ENCODE measurements at regions not wholly inside any gene's neighbourhood (a gene's known extent, or its start where the extent isn't known, plus 50 kb on each side); places are given as distances from the start of the nearest gene placed in this dataset.

- H3K4me2 ChIP-seq (ENCODE audit: low read depth, low read length) = no peak overlapping the region
- H3K9me3 ChIP-seq (ENCODE audit: low read length) = no peaks in the 10 kb centered on the region
- FAIRE-seq (no peak), ATAC-seq (no peak), DNase-seq (ENCODE audit: low spot score) (no peak)
- no peaks in the 10 kb centered on the region for H3K27me3 ChIP-seq (ENCODE audit: control insufficient read depth in 1 of 2, insufficient read depth in 2 of 2, low read length in 2 of 2)
- ChIA-PET CTCF (ENCODE audit: low intra/inter-chr PET ratio, low total read pairs) (no interaction called here), POLR2A (no interaction called here)
- no peak overlapping the region for H3K9ac ChIP-seq (ENCODE audit: insufficient read depth, low read depth, low read length)
- no peak overlapping the region for H3K4me3 ChIP-seq (replicated peaks in 1 of 3; ENCODE audit: insufficient read depth in 1 of 3, low read depth in 2 of 3, low read length in 3 of 3)
- 53% methylated on average over 8 of the region's 10 CpGs for WGBS (ENCODE audit: low lambda C conversion rate)
- no peaks in the 10 kb centered on the region for H3K79me2 ChIP-seq (ENCODE audit: insufficient read depth, low read length)
- no peak for TF ChIP-seq TARDBP (CRISPR knock-in tag; IDR thresholded peaks at IDR 0.05)
- TF ChIP-seq ZNF207 (IDR thresholded peaks at IDR 0.05; ENCODE audit: borderline replicate concordance) = no peak
- no peak for TF ChIP-seq FOXA1 (IDR thresholded peaks at IDR 0.05)
- TF ChIP-seq FOXA1 (CRISPR knock-in tag; IDR thresholded peaks at IDR 0.05) = no peak
- no peak for TF ChIP-seq HMGXB4 (CRISPR knock-in tag; IDR thresholded peaks at IDR 0.05; ENCODE audit: borderline replicate concordance in 1 of 2, low read depth in 1 of 2)
- no peak for TF ChIP-seq ASH2L (IDR thresholded peaks at IDR 0.05; ENCODE audit: insufficient read length, low read depth, low read length)
- TF ChIP-seq CBFB (CRISPR knock-in tag; IDR thresholded peaks at IDR 0.05) = no peak
- no peak for TF ChIP-seq ETV6 (CRISPR knock-in tag; conservative IDR thresholded peaks at IDR 0.05)
- no peak for TF ChIP-seq ZNF670 (CRISPR knock-in tag; IDR thresholded peaks at IDR 0.05; ENCODE audit: borderline replicate concordance)
- intact Hi-C loops (cut with micrococcal nuclease; ENCODE audit: unreplicated experiment) (no loop called here), in situ Hi-C loops (cut with HindIII; ENCODE audit: extremely low pct_ligation_motif_present, low pct_unique_long_range_greater_than_20kb) (no loop called here)
- no peaks in the 10 kb centered on the region for H3K4me1 ChIP-seq (ENCODE audit: insufficient read depth, low read length)
- no TSS peak for BruUV-seq (replicated peaks)
- no peaks in the 10 kb centered on the region for H4K20me1 ChIP-seq (ENCODE audit: insufficient read depth, low read length)
- no peaks in the 10 kb centered on the region for H3K36me3 ChIP-seq (replicated peaks in 1 of 2; ENCODE audit: control insufficient read depth in 1 of 2, insufficient read depth in 2 of 2, low read length in 2 of 2)
- no peak overlapping the region for H3K27ac ChIP-seq (ENCODE audit: extremely low read length, insufficient read depth, low read length)
- no peak overlapping the region for H2AFZ ChIP-seq (ENCODE audit: low read length)
These were observed 481.1 kb upstream of the USP24 start for GRCh38 chr1:55696181-55696754.
